ENCODE measurements at regions not wholly inside any gene's neighbourhood (a gene's known extent, or its start where the extent isn't known, plus 50 kb on each side); places are given as distances from the start of the nearest gene placed in this dataset.

DNA sequence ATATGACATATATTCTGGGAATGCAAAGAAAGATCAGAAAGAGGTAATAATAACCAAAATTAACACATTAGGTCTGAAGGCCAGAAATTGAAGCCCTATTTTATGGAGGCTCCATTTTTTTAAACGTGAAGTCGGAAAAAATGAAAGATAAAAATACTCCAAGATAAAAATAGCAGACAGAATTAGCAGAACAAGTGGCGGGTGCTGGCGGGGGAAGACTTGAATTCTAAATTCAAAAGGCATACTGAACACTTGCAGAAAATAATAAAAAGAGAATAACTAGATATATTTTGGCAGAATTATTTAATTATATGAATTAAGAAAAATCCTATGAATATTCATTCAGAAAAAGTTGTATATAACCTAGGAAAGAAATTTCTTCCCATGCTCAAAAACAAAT, 543.7 kb upstream of the ACO1 start:
- TF ChIP-seq, protein P1, sequence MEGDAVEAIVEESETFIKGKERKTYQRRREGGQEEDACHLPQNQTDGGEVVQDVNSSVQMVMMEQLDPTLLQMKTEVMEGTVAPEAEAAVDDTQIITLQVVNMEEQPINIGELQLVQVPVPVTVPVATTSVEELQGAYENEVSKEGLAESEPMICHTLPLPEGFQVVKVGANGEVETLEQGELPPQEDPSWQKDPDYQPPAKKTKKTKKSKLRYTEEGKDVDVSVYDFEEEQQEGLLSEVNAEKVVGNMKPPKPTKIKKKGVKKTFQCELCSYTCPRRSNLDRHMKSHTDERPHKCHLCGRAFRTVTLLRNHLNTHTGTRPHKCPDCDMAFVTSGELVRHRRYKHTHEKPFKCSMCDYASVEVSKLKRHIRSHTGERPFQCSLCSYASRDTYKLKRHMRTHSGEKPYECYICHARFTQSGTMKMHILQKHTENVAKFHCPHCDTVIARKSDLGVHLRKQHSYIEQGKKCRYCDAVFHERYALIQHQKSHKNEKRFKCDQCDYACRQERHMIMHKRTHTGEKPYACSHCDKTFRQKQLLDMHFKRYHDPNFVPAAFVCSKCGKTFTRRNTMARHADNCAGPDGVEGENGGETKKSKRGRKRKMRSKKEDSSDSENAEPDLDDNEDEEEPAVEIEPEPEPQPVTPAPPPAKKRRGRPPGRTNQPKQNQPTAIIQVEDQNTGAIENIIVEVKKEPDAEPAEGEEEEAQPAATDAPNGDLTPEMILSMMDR (conservative IDR thresholded peaks at IDR 0.05), result no peak
- no peak for TF ChIP-seq ZFX (IDR thresholded peaks at IDR 0.05)

Data from C4-2B (cell line).